ENCODE measurements at regions not wholly inside any gene's neighbourhood (a gene's known extent, or its start where the extent isn't known, plus 50 kb on each side); places are given as distances from the start of the nearest gene placed in this dataset.

DNA sequence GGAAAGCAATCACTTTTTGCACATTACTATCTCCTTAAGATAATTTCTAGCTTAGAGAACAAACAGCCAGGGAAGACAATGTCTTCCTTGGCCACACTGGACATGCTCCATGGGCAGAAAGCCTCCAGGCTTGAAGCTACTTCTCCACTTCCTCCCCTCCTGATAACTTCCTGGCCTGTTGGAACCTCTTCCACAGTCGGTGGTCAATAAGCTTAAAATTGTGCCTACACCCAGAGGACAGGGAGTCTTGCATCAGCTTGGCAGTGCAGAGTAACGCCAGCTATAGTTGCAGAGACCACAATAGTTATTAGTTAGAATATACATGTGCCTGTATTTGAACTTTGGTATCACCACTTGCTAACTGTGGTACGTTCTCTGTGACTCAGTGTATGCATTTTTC lies 58.1 kb upstream of the ABCA1 start:
- ATAC-seq (no peak), DNase-seq (ENCODE audit: extremely low read depth in 1 of 4, low spot score in 3 of 4) (no peak), FAIRE-seq (no peak)
- Histone ChIP-seq H3K9me3 (replicated peaks; ENCODE audit: control insufficient read depth, insufficient read depth, low read depth, low read length) (no peaks in the 10 kb centered on the region), H3K4me1 (replicated peaks in 1 of 2; ENCODE audit: control insufficient read depth in 2 of 2, insufficient read depth in 2 of 2, low read length in 2 of 2) (peaks cover 0 to 2% of the 10 kb centered on the region in 2 experiments; a peak in 4 of 5 replicates), H3K4me3 (no peak overlapping the region), H3K4me2 (ENCODE audit: insufficient read depth, low read length) (no peak overlapping the region), H3K79me2 (ENCODE audit: control insufficient read depth, insufficient read depth, low read length) (no peaks in the 10 kb centered on the region), H3K27me3 (ENCODE audit: control insufficient read depth in 2 of 2, insufficient read depth in 2 of 2, low read length in 2 of 2) (peaks cover 0 to 4% of the 10 kb centered on the region in 2 experiments; a peak in 1 of 5 replicates), H3K9me1 (ENCODE audit: control insufficient read depth, insufficient read depth, low read length) (no peaks in the 10 kb centered on the region), H3K9ac (ENCODE audit: insufficient read depth in 1 of 2, low read depth in 2 of 2, low read length in 2 of 2) (no peak overlapping the region), H2AFZ (ENCODE audit: low read depth, low read length) (no peak overlapping the region), H3K27ac (ENCODE audit: extremely low read depth, low read depth, low read length) (no peak overlapping the region), H4K20me1 (replicated peaks; ENCODE audit: control insufficient read depth, insufficient read depth, low read length) (no peaks in the 10 kb centered on the region), H3K36me3 (ENCODE audit: control insufficient read depth, insufficient read depth, low read length) (no peaks in the 10 kb centered on the region)
- ChIA-PET CTCF (ENCODE audit: low intra/inter-chr PET ratio) (no interaction called here), POLR2A (interaction anchor here (0.9 kb wide), 1 partner anchor 12 kb away, joined by 5 read pairs; no protein-coding TSS in a partner anchor)
- in situ Hi-C loops (cut with MboI): no loop called here
- no TSS peak for BruUV-seq (replicated peaks)
- intact Hi-C loops (cut with micrococcal nuclease): no loop called here
- TF ChIP-seq, protein P1, sequence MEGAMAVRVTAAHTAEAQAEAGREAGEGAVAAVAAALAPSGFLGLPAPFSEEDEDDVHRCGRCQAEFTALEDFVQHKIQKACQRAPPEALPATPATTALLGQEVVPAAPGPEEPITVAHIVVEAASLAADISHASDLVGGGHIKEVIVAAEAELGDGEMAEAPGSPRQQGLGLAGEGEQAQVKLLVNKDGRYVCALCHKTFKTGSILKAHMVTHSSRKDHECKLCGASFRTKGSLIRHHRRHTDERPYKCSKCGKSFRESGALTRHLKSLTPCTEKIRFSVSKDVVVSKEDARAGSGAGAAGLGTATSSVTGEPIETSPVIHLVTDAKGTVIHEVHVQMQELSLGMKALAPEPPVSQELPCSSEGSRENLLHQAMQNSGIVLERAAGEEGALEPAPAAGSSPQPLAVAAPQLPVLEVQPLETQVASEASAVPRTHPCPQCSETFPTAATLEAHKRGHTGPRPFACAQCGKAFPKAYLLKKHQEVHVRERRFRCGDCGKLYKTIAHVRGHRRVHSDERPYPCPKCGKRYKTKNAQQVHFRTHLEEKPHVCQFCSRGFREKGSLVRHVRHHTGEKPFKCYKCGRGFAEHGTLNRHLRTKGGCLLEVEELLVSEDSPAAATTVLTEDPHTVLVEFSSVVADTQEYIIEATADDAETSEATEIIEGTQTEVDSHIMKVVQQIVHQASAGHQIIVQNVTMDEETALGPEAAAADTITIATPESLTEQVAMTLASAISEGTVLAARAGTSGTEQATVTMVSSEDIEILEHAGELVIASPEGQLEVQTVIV (CRISPR knock-in tag; IDR thresholded peaks at IDR 0.05; ENCODE audit: borderline replicate concordance): no peak
- TF ChIP-seq ZNF232 (CRISPR knock-in tag; IDR thresholded peaks at IDR 0.05) (no peak), SPI1 (IDR thresholded peaks at IDR 0.05; ENCODE audit: borderline replicate concordance, low read depth, low read length) (0 out of 2 replicates have a peak, but pooled peaks have one; percentile 6)
- TF ChIP-seq, protein P2, sequence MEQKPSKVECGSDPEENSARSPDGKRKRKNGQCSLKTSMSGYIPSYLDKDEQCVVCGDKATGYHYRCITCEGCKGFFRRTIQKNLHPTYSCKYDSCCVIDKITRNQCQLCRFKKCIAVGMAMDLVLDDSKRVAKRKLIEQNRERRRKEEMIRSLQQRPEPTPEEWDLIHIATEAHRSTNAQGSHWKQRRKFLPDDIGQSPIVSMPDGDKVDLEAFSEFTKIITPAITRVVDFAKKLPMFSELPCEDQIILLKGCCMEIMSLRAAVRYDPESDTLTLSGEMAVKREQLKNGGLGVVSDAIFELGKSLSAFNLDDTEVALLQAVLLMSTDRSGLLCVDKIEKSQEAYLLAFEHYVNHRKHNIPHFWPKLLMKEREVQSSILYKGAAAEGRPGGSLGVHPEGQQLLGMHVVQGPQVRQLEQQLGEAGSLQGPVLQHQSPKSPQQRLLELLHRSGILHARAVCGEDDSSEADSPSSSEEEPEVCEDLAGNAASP (IDR thresholded peaks at IDR 0.05): no peak
- WGBS (ENCODE audit: insufficient coverage, low coverage, missing lambda C conversion rate): 2% methylated on average over 3 of the region's 3 CpGs

All from K562 (cell line).